Right lobe of liver (tissue), 4 donors: ENCODE measurements at regions not wholly inside any gene's neighbourhood (a gene's known extent, or its start where the extent isn't known, plus 50 kb on each side); places are given as distances from the start of the nearest gene placed in this dataset.

Experiments used
- POLR2A ChIP-seq: fragments of 450-650 bp; IDR thresholded peaks from one replicate; pipeline ENCODE4 v1.6.1; 2017; ENCODE audit warnings: antibody characterized with exemption, mild to moderate bottlenecking
- TF ChIP-seq, protein P1 (sequence below), 4 donors: fragments of 200-600 bp in 3 of 4; fragments of 450-650 bp in 1 of 4; IDR thresholded peaks; one replicate each; pipeline versions ENCODE4 v1.5.1 to v1.8.0; 2016 to 2022; ENCODE audit warnings: antibody characterized with exemption in 4 of 4, mild to moderate bottlenecking in 2 of 4
- donor health status: DM: no; HTN: no; CAD: no.
- donor health status: DM: no; HTN: no; CAD: no.
- donor health status: DM: no; HTN: yes; CAD: no.

DNA sequence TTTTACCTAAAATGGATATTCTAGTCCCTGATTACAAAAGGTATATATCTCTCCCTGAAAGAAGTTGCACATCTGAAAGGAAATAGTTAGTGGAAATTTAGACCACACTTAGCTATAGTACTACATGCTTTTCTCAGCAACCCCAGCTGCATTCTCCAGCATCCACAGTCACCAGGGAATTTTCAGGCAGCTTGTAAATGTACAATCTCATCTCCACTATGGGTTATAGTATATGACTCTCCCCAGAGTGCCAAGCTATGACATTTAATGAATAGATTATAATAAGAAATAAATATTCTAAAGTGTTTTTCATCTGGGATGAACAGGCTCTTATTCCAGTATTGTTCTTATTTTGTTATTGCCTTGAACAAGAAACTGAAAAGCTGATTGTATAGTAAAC, 197.6 kb upstream of the HNRNPA3 start:
- TF ChIP-seq, protein P1, sequence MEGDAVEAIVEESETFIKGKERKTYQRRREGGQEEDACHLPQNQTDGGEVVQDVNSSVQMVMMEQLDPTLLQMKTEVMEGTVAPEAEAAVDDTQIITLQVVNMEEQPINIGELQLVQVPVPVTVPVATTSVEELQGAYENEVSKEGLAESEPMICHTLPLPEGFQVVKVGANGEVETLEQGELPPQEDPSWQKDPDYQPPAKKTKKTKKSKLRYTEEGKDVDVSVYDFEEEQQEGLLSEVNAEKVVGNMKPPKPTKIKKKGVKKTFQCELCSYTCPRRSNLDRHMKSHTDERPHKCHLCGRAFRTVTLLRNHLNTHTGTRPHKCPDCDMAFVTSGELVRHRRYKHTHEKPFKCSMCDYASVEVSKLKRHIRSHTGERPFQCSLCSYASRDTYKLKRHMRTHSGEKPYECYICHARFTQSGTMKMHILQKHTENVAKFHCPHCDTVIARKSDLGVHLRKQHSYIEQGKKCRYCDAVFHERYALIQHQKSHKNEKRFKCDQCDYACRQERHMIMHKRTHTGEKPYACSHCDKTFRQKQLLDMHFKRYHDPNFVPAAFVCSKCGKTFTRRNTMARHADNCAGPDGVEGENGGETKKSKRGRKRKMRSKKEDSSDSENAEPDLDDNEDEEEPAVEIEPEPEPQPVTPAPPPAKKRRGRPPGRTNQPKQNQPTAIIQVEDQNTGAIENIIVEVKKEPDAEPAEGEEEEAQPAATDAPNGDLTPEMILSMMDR (IDR thresholded peaks at IDR 0.05): no peak
- TF ChIP-seq POLR2A: no peak
